DMS153 (cell line): ENCODE measurements at regions not wholly inside any gene's neighbourhood (a gene's known extent, or its start where the extent isn't known, plus 50 kb on each side); places are given as distances from the start of the nearest gene placed in this dataset.
"Not testable (repeated sequence)": the region's sequence is repeated elsewhere in the genome, so short reads cannot be mapped to it uniquely, and the experiment has no call there.

Experiments used
- DNase-seq: peaks from one replicate; lab custom pipeline; 2025; lab: John Stamatoyannopoulos, UW

GRCh38 chrX:43375136-43375535 is 281.0 kb upstream of the MAOA start:
- no peak for DNase-seq

DNA sequence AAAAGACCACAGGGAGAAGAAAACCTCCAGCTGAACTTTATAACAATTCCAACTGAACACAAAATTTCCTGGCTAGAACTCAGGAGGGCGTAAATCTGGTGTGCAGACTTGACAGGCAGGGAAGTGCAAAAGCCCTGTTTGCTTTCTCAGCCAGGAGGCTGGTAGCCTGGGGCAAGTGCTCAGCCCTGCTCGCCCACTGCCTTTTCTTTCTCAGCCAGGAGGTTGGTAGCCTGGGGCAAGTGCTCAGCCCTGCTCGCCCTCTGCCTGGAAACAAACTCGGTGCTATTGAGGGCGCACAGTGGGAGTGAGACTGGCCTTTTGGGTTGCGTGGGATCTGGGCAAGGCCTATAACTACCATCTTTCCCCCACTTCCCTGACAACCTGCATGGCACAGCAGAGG is 275.4 kb upstream of the MAOA start:
- no peak for DNase-seq

- DNase-seq = no peak
These were observed 269.2 kb upstream of the MAOA start for GRCh38 chrX:43386875-43387274.

- no peak for DNase-seq
These were observed 250.9 kb upstream of the MAOA start for GRCh38 chrX:43405191-43405590.

- DNase-seq = no peak
These were observed 232.2 kb upstream of the MAOA start for GRCh38 chrX:43423876-43424275.

DNA sequence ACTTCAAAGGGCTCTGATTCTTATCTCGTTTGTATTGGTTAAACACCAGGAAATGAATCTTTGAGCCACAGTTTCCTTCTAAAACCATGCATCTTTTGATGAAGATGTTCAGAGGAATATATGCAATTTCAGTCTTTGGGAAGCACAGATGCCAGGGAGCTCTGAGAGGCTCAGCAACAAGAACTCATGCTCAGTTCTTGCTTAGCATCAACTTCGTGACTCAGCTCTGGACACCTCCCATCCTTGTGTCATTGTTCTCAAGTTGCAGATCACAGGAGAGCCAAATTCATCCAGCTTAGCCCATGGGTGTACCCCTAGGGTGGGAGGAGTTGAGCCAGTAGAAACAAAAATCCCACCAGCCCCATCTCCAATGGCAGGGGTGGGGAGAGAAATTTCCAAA is 219.6 kb upstream of the MAOA start:
- DNase-seq = no peak

DNA sequence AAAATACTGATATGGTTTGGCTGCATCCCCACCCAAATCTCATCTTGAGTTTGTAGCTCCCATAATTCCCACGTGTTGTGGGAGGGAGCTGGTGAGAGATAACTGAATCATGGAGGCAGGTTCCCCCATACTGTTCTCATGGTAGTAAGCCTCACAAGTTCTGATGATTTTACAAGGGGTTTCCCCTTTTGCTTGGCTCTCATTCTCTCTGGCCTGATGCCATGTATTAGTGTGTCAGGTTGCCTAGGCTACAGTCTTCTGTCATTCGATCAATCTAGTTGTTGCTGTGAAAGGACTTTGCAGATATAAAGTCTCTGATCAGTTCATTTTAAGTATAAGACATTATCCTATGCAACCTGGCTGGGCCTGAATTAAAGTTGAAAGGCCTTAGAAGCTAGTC is 209.3 kb upstream of the MAOA start:
- no peak for DNase-seq

DNA sequence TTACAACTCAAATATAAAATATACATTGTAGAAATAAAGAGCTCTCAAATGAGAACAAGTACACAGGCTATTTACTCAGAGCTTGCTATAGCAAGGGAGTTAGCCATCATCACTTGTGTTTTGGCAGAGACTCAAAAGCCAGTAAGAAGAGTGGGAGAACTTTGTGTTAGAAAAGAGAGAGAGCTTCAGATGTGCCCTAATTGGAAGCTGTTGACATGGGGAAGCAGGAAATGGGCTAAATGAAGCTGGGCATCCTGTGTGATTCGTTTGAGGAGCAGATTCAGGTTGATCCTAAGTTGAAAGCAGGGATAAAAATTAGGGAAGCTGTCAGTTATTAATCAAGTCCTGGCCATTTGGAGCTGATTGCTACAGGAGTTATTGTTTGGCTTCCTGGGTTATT is 207.4 kb upstream of the MAOA start:
- DNase-seq = no peak

GRCh38 chrX:43450355-43450754 is 205.7 kb upstream of the MAOA start:
- no peak for DNase-seq

DNA sequence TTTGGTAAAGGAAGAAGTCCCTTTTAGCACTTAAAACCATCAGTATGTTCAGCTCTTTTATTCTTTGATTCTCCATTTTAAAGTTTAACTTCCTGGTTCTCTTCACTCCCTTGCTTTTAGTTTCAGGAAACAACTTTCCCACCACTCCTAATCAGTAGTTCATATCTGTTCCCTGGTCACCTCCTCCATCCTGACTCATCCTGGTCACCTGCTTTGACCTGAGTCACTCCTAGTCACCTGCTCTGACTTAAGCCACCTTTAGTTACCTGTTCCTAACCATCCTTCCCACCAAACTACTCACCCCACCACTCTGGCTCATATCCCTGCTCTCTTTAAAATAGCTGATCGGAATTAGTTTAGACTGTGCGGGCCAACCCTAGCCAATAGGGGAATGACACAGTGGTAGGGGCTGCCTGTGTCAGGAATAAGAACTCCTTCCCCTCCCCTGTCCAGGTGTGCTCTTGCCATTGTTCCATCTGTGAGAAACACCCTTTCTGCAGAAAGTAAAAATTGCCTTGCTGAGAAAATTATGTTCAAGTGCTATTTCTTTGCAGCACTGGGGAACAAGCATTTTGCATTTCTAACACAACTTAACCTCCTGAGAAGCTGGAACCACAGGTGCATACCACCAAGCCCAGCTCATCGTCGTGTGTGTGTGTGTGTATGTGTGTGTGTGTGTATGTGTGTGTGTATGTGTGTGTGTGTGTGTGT is 204.0 kb upstream of the MAOA start:
- not testable (repeated sequence) for DNase-seq

- DNase-seq = no peak
These were observed 200.0 kb upstream of the MAOA start for GRCh38 chrX:43456063-43456462.

- DNase-seq = no peak
These were observed 199.2 kb upstream of the MAOA start for GRCh38 chrX:43456906-43457305.

GRCh38 chrX:43467608-43468234 is 188.4 kb upstream of the MAOA start:
- no peak for DNase-seq

GRCh38 chrX:43469391-43470054 is 186.6 kb upstream of the MAOA start:
- DNase-seq = no peak

DNA sequence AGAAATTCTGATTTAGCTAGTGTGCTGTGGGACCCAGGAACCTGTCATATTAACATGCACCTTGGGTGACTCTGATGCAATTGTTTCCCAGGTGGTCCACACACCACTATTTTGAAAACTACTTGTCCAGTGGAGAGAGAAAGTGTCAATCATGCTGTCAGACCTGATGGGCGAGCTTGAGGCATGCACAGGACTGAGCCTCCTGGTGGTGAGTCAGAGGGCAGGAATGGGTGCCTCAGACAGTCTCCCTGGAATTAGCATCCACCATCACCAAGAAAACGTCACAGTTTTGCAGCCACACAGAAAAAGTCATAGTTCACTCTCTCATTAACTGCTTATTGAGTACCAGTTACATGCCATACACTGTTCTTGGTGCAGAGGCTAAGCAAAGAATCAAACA is 181.8 kb upstream of the MAOA start:
- DNase-seq = no peak

- DNase-seq = no peak
These were observed 177.0 kb upstream of the MAOA start for GRCh38 chrX:43479070-43479469.

GRCh38 chrX:43479850-43480249 is 176.2 kb upstream of the MAOA start:
- no peak for DNase-seq

DNA sequence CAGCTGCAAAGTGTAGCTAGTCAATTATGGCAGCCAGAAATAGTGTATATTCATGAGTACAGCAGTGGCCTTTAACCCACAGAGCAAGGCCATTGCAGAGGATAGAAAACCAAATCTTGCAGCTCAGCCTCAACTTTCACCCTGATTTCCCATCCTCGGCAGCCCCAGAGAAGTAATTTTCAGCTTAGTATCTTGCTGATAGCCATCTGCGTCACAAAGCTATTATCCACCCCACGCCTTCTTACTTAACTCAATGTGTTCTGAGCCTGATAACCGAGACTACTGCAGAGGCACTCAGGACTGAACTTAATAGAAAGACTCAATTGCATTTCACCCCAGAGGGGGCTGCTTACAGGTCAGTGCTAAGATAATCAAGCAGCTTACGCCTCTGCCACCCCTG is 174.5 kb upstream of the MAOA start:
- no peak for DNase-seq

DNA sequence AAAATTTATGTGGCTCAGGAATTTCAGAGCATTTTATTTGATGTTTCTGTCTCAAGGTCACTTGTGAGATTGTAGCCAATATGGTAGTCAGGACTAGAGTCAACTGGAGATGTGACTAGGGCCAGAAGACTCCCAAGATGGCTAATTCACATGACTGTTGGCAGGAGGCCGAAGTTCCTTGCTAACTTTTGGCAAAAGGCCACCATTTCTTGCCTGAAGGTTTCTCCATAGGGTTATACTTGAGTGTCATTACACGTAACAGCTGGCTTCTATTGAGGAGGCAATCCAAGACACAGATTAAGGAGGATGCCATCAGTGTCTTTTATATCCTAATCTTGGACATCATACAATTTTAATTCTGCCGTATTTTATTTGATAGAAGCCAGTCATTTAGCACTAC is 162.3 kb upstream of the MAOA start:
- DNase-seq = no peak

DNA sequence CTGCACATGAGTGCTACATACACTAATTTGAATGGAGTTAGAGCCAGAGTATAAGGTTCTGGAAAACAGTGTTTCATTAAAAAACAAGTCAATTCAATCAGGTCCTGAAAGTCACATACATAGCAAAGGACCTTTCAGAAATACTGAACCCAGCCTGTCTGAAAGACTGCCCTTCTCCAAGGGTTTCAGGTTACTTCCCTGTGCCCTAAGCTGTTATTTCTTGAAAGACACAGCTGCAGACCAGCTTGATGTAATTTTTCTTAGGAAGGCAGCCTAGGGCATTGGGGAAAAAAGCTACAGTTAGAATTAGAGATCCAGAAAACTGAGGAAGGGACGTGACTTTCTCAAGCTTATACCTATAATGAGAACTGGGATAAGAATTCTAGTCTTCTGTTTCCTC is 155.9 kb upstream of the MAOA start:
- no peak for DNase-seq

GRCh38 chrX:43500996-43501694 is 155.0 kb upstream of the MAOA start:
- no peak for DNase-seq

- no peak for DNase-seq
These were observed 151.7 kb upstream of the MAOA start for GRCh38 chrX:43504394-43504793.

- no peak for DNase-seq
These were observed 150.3 kb upstream of the MAOA start for GRCh38 chrX:43505769-43506168.
